Lower leg skin (tissue), 4 donors: ENCODE measurements at regions not wholly inside any gene's neighbourhood (a gene's known extent, or its start where the extent isn't known, plus 50 kb on each side); places are given as distances from the start of the nearest gene placed in this dataset.

ENCODE experiments used
- DNase-seq, 2 donors: peaks; one replicate each; pipeline ENCODE4 v3.0.0-alpha.2; 2019; ENCODE audit warnings: low spot score in 2 of 2
- H3K4me3 ChIP-seq: fragments of 200-600 bp; sonication (generic); 2 replicates; pipeline ENCODE4 v1.5.1; 2017; ENCODE audit warnings: mild to moderate bottlenecking, low read depth; ENCODE audit not compliant: poor library complexity, severe bottlenecking
- CTCF ChIP-seq, 3 donors: fragments of 450-650 bp; IDR thresholded peaks; one replicate each; pipeline ENCODE4 v1.5.1; 2016; ENCODE audit warnings: antibody characterized with exemption in 3 of 3, mild to moderate bottlenecking in 3 of 3, moderate library complexity in 2 of 3
- POLR2A ChIP-seq, 2 donors: fragments of 450-650 bp; IDR thresholded peaks; one replicate each; pipeline ENCODE4 v1.6.1; 2016 to 2017; ENCODE audit warnings: antibody characterized with exemption in 2 of 2, mild to moderate bottlenecking in 1 of 2, moderate library complexity in 1 of 2
- WGBS, 2 donors: methylation state at CpG; one replicate each; pipeline ENCODE4 v1.1.5; 2018; 5-methylcytosine and 5-hydroxymethylcytosine counted together
- intact Hi-C: fragments of 100-400 bp; cut with DNase I; formaldehyde crosslinking; loops from one replicate; pipeline ENCODE4 v1.15.0; 2023; ENCODE audit warnings: low total_unique reads

- intact Hi-C loops = no loop called here
- DNase-seq = no peak
- WGBS, 2 donors = 66 to 71% methylated on average over 3 of the region's 3 CpGs
- TF ChIP-seq POLR2A (IDR thresholded peaks at IDR 0.05) (no peak), CTCF (IDR thresholded peaks at IDR 0.05) (no peak)
- H3K4me3 ChIP-seq = no peak overlapping the region
These were observed 257.7 kb downstream of the GABRG2 start for GRCh38 chr5:162325143-162325727.

GRCh38 chr5:162334944-162335343, 267.4 kb downstream of the GABRG2 start:
- WGBS, 2 donors = 77 to 87% methylated on average over 4 of the region's 4 CpGs
- TF ChIP-seq POLR2A (IDR thresholded peaks at IDR 0.05) (no peak), CTCF (IDR thresholded peaks at IDR 0.05) (no peak)
- no peak for DNase-seq
- intact Hi-C loops = no loop called here
- H3K4me3 ChIP-seq = no peak overlapping the region

DNA sequence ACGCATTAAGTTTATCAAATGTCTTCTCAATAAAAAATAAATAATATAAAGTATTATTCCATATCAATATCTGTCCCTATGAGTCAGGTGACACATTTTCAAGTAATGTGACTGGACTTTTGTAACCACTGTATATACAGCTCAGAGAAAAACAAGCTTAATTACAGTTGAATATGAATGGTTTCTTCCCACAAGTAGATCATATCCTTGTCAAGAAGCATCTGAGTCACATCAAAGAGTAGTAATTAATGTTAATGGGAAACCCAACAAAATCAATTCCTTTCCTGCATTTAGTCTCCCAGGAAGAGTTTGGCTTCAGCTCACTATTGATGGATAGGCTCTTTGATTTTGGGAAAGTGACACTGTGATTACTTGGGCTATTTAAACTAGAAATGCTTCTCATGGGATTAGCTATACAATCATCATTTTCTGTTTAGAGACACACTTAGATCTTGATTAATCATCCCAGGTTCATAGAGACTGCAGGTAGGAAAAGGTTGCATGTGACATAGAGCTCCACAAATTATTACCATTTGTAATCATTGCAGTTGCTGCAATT, 292.9 kb downstream of the GABRG2 start:
- no peak for DNase-seq
- 95 to 96% methylated on average over 1 of the region's 1 CpG for WGBS, 2 donors
- no peak overlapping the region for H3K4me3 ChIP-seq
- TF ChIP-seq CTCF (IDR thresholded peaks at IDR 0.05) (no peak), POLR2A (IDR thresholded peaks at IDR 0.05) (no peak)
- intact Hi-C loops = no loop called here

GRCh38 chr5:162372256-162372655, 304.7 kb downstream of the GABRG2 start:
- DNase-seq = no peak
- H3K4me3 ChIP-seq = no peak overlapping the region
- no peak for TF ChIP-seq CTCF (IDR thresholded peaks at IDR 0.05)
- no peak for TF ChIP-seq POLR2A (IDR thresholded peaks at IDR 0.05)
- 49 to 59% methylated on average over 3 of the region's 3 CpGs for WGBS, 2 donors
- intact Hi-C loops = no loop called here

DNA sequence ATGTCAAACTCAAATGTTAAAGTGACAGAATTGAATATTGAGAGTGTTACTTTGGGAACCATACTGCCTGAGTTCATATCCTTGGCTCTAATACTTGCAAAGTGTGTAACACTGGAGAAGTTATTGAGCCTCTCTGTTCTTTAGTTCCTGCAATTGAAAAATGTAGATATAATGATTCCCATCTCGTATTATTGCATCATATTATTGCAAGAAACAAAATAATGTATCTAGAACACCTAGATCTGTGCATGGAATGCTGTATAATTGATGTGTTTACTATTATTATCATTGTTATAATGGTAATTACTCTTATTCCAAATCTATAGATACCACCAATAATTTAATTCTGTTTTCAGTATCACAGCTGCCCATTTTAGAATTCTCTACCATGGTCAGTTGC, 310.3 kb downstream of the GABRG2 start:
- TF ChIP-seq POLR2A (IDR thresholded peaks at IDR 0.05) (no peak), CTCF (IDR thresholded peaks at IDR 0.05) (no peak)
- DNase-seq = no peak
- no peak overlapping the region for H3K4me3 ChIP-seq
- intact Hi-C loops = no loop called here
- 20 to 26% methylated on average over 1 of the region's 1 CpG for WGBS, 2 donors

DNA sequence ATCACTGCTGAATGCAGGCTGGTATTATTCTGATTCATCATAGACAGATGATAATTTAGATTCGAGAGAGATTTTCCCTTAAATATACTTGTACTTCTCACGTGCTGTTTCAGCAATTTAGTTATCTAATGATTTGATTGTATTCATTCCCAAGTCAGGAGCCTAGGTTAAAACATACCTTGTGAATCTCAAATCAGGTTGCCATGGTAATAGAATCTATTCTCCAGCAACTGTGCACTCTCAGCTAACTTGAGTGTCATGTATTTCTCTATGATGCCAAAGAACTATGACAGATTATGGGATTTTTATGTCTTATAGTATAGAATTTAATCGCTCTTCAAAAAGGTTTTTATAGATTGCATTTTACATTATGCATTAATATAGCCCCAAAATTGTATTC, 315.3 kb downstream of the GABRG2 start:
- intact Hi-C loops = no loop called here
- 54 to 58% methylated on average over 3 of the region's 3 CpGs for WGBS, 2 donors
- no peak overlapping the region for H3K4me3 ChIP-seq
- DNase-seq = no peak
- TF ChIP-seq POLR2A (IDR thresholded peaks at IDR 0.05) = no peak
- TF ChIP-seq CTCF (IDR thresholded peaks at IDR 0.05) = no peak
